HUES48 (cell line): ENCODE measurements at regions not wholly inside any gene's neighbourhood (a gene's known extent, or its start where the extent isn't known, plus 50 kb on each side); places are given as distances from the start of the nearest gene placed in this dataset.

Experiments used
- H3K27ac ChIP-seq: one replicate; pipeline ENCODE4 v1.7.0; 2013; ENCODE audit warnings: low read depth, low read length, inconsistent platforms
- H3K27me3 ChIP-seq: 2 replicates; pipeline ENCODE4 v1.6.1; 2013; ENCODE audit warnings: mild to moderate bottlenecking, low read length; ENCODE audit not compliant: control insufficient read depth, insufficient read depth
- H3K36me3 ChIP-seq: 2 replicates; pipeline ENCODE4 v1.6.1; 2013; ENCODE audit warnings: low read length; ENCODE audit not compliant: control insufficient read depth, insufficient read depth
- H3K4me1 ChIP-seq: 2 replicates; pipeline ENCODE4 v1.6.1; 2013; ENCODE audit warnings: mild to moderate bottlenecking, low read length; ENCODE audit not compliant: control insufficient read depth, insufficient read depth
- H3K4me3 ChIP-seq: 2 replicates; pipeline ENCODE4 v1.5.1; 2013; ENCODE audit warnings: mild to moderate bottlenecking, low read depth, low read length
- H3K9ac ChIP-seq: 2 replicates; pipeline ENCODE4 v1.6.1; 2013; ENCODE audit warnings: mild to moderate bottlenecking, low read depth, low read length, moderate library complexity
- H3K9me3 ChIP-seq: 2 replicates; pipeline ENCODE4 v1.6.1; 2013; ENCODE audit warnings: low read length; ENCODE audit not compliant: control insufficient read depth, insufficient read depth

- Histone ChIP-seq H3K9me3 (no peaks in the 10 kb centered on the region), H3K9ac (no peak overlapping the region), H3K27ac (no peak overlapping the region), H3K36me3 (peaks cover 13% of the 10 kb centered on the region; the same call in 1 of the 2 replicates), H3K4me1 (no peaks in the 10 kb centered on the region), H3K4me3 (no peak overlapping the region), H3K27me3 (no peaks in the 10 kb centered on the region)
These were observed 99.2 kb upstream of the RTL1 start for GRCh38 chr14:101002738-101003137.

GRCh38 chr14:101004176-101004575 is 100.7 kb upstream of the RTL1 start:
- peaks cover 9% of the 10 kb centered on the region; the same call in 1 of the 2 replicates for H3K36me3 ChIP-seq
- H3K9ac ChIP-seq, result no peak overlapping the region
- no peaks in the 10 kb centered on the region for H3K27me3 ChIP-seq
- H3K27ac ChIP-seq, result no peak overlapping the region
- no peaks in the 10 kb centered on the region for H3K4me1 ChIP-seq
- H3K4me3 ChIP-seq, result no peak overlapping the region
- H3K9me3 ChIP-seq, result no peaks in the 10 kb centered on the region

GRCh38 chr14:101004954-101005353 is 101.4 kb upstream of the RTL1 start:
- Histone ChIP-seq H3K9ac (no peak overlapping the region), H3K9me3 (no peaks in the 10 kb centered on the region), H3K4me3 (no peak overlapping the region), H3K27ac (no peak overlapping the region), H3K4me1 (no peaks in the 10 kb centered on the region), H3K27me3 (no peaks in the 10 kb centered on the region), H3K36me3 (peaks cover 9% of the 10 kb centered on the region; the same call in 1 of the 2 replicates)

- Histone ChIP-seq H3K9ac (no peak overlapping the region), H3K4me1 (no peaks in the 10 kb centered on the region), H3K27me3 (no peaks in the 10 kb centered on the region), H3K4me3 (no peak overlapping the region), H3K36me3 (peaks cover 9% of the 10 kb centered on the region; the same call in 1 of the 2 replicates), H3K9me3 (no peaks in the 10 kb centered on the region), H3K27ac (no peak overlapping the region)
These were observed 101.9 kb upstream of the RTL1 start for GRCh38 chr14:101005447-101005846.

- H3K4me3 ChIP-seq, result no peak overlapping the region
- H3K9ac ChIP-seq, result no peak overlapping the region
- no peaks in the 10 kb centered on the region for H3K4me1 ChIP-seq
- H3K9me3 ChIP-seq, result no peaks in the 10 kb centered on the region
- no peak overlapping the region for H3K27ac ChIP-seq
- H3K27me3 ChIP-seq, result no peaks in the 10 kb centered on the region
- H3K36me3 ChIP-seq, result peaks cover 9% of the 10 kb centered on the region; the same call in 1 of the 2 replicates
These were observed 102.5 kb upstream of the RTL1 start for GRCh38 chr14:101006008-101006407.

- Histone ChIP-seq H3K27me3 (no peaks in the 10 kb centered on the region), H3K9ac (no peak overlapping the region), H3K9me3 (peaks cover 1% of the 10 kb centered on the region; the same call in 1 of the 2 replicates), H3K27ac (no peak overlapping the region), H3K4me3 (no peak overlapping the region), H3K36me3 (peaks cover 7% of the 10 kb centered on the region; the same call in 1 of the 2 replicates), H3K4me1 (no peaks in the 10 kb centered on the region)
These were observed 103.6 kb upstream of the RTL1 start for GRCh38 chr14:101007004-101007614.

GRCh38 chr14:101007765-101008164 is 104.2 kb upstream of the RTL1 start:
- Histone ChIP-seq H3K4me1 (no peaks in the 10 kb centered on the region), H3K9me3 (peaks cover 3% of the 10 kb centered on the region; the same call in 1 of the 2 replicates), H3K27me3 (no peaks in the 10 kb centered on the region), H3K4me3 (no peak overlapping the region), H3K36me3 (peaks cover 7% of the 10 kb centered on the region; the same call in 1 of the 2 replicates), H3K9ac (no peak overlapping the region), H3K27ac (no peak overlapping the region)

GRCh38 chr14:101008196-101008595 is 104.7 kb upstream of the RTL1 start:
- no peaks in the 10 kb centered on the region for H3K27me3 ChIP-seq
- no peak overlapping the region for H3K4me3 ChIP-seq
- no peak overlapping the region for H3K9ac ChIP-seq
- H3K27ac ChIP-seq, result no peak overlapping the region
- peaks cover 3% of the 10 kb centered on the region; the same call in 1 of the 2 replicates for H3K9me3 ChIP-seq
- H3K36me3 ChIP-seq, result peaks cover 7% of the 10 kb centered on the region; the same call in 1 of the 2 replicates
- no peaks in the 10 kb centered on the region for H3K4me1 ChIP-seq

- H3K27ac ChIP-seq, result no peak overlapping the region
- H3K9ac ChIP-seq, result no peak overlapping the region
- H3K9me3 ChIP-seq, result peaks cover 3% of the 10 kb centered on the region; the same call in 1 of the 2 replicates
- no peaks in the 10 kb centered on the region for H3K27me3 ChIP-seq
- no peak overlapping the region for H3K4me3 ChIP-seq
- H3K4me1 ChIP-seq, result no peaks in the 10 kb centered on the region
- H3K36me3 ChIP-seq, result 0 out of 2 replicates have a peak, but pooled peaks cover 7% of the 10 kb centered on the region
These were observed 105.3 kb upstream of the RTL1 start for GRCh38 chr14:101008631-101009336.

- H3K4me1 ChIP-seq, result no peaks in the 10 kb centered on the region
- H3K4me3 ChIP-seq, result no peak overlapping the region
- no peak overlapping the region for H3K27ac ChIP-seq
- H3K36me3 ChIP-seq, result 0 out of 2 replicates have a peak, but pooled peaks cover 4% of the 10 kb centered on the region
- no peak overlapping the region for H3K9ac ChIP-seq
- H3K9me3 ChIP-seq, result peaks cover 3% of the 10 kb centered on the region; the same call in 1 of the 2 replicates
- H3K27me3 ChIP-seq, result no peaks in the 10 kb centered on the region
These were observed 106.0 kb upstream of the RTL1 start for GRCh38 chr14:101009531-101009930.

- Histone ChIP-seq H3K36me3 (0 out of 2 replicates have a peak, but pooled peaks cover 4% of the 10 kb centered on the region), H3K9me3 (peaks cover 3% of the 10 kb centered on the region; the same call in 1 of the 2 replicates), H3K9ac (no peak overlapping the region), H3K4me1 (no peaks in the 10 kb centered on the region), H3K4me3 (no peak overlapping the region), H3K27me3 (no peaks in the 10 kb centered on the region), H3K27ac (no peak overlapping the region)
These were observed 106.8 kb upstream of the RTL1 start for GRCh38 chr14:101010293-101010692.
